Stomach (tissue), 4 donors: ENCODE measurements at regions not wholly inside any gene's neighbourhood (a gene's known extent, or its start where the extent isn't known, plus 50 kb on each side); places are given as distances from the start of the nearest gene placed in this dataset.

Experiments
- CTCF ChIP-seq, 7 experiments: fragments of 450-650 bp in 4 of 7; fragments of 200-600 bp in 3 of 7; sonication (generic) in 3 of 7; IDR thresholded peaks; one replicate each; pipeline ENCODE4 v1.5.1; 2016 to 2019; ENCODE audit warnings: antibody characterized with exemption in 7 of 7, control low read depth in 2 of 7, mild to moderate bottlenecking in 1 of 7
- EP300 ChIP-seq: sonication (generic); formaldehyde crosslinking; IDR thresholded peaks from one replicate; pipeline ENCODE4 v1.6.1; 2017; ENCODE audit warnings: antibody characterized with exemption
- POLR2A ChIP-seq, 4 donors: fragments of 450-650 bp; IDR thresholded peaks; one replicate each; pipeline ENCODE4 v1.6.1; 2016; ENCODE audit warnings: antibody characterized with exemption in 4 of 4, control low read depth in 2 of 4, mild to moderate bottlenecking in 1 of 4, moderate library complexity in 1 of 4
- POLR2AphosphoS5 ChIP-seq, 3 donors: sonication (generic); formaldehyde crosslinking; IDR thresholded peaks; one replicate each; pipeline ENCODE4 v1.6.1; 2016; ENCODE audit warnings: antibody characterized with exemption in 3 of 3

- TF ChIP-seq CTCF (IDR thresholded peaks at IDR 0.05) (no peak), POLR2AphosphoS5 (IDR thresholded peaks at IDR 0.05) (no peak), POLR2A (IDR thresholded peaks at IDR 0.05) (no peak), EP300 (no peak)
Observed at GRCh38 chr16:54693864-54694263, 236.8 kb upstream of the IRX5 start.
